ENCODE measurements at regions not wholly inside any gene's neighbourhood (a gene's known extent, or its start where the extent isn't known, plus 50 kb on each side); places are given as distances from the start of the nearest gene placed in this dataset.

- TF ChIP-seq CTCF (IDR thresholded peaks at IDR 0.05) = no peak
- TF ChIP-seq TCF7L2 (IDR thresholded peaks at IDR 0.05; ENCODE audit: low read depth, low read length) = no peak
- no peak for TF ChIP-seq REST (IDR thresholded peaks at IDR 0.05; ENCODE audit: insufficient read depth in 1 of 2, low read depth in 2 of 2, low read length in 1 of 2)
- no peak for TF ChIP-seq SIN3A (IDR thresholded peaks at IDR 0.05; ENCODE audit: borderline replicate concordance, insufficient read depth, low read depth, low read length)
- TF ChIP-seq POLR2AphosphoS5 (IDR thresholded peaks at IDR 0.05; ENCODE audit: low read depth, low read length) = no peak
- ATAC-seq = no peak
- H3K27ac ChIP-seq (ENCODE audit: low read length) = no peak overlapping the region
- no peaks in the 10 kb centered on the region for H3K27me3 ChIP-seq (ENCODE audit: control insufficient read depth, insufficient read depth, low read length)
- intact Hi-C loops (cut with micrococcal nuclease; ENCODE audit: unreplicated experiment) (no loop called here), in situ Hi-C loops (cut with HindIII; ENCODE audit: low pct_unique_long_range_greater_than_20kb, low sequenced_read_pairs) (no loop called here)
- H3K36me3 ChIP-seq (ENCODE audit: control insufficient read depth, insufficient read depth, low read length) = no peaks in the 10 kb centered on the region
- BruUV-seq (replicated peaks) = no TSS peak
- ChIA-PET CTCF (no interaction called here), POLR2A (no interaction called here)
- no peak overlapping the region for H3K4me3 ChIP-seq (ENCODE audit: low read depth in 2 of 2, low read length in 2 of 2)
- H3K9me3 ChIP-seq (ENCODE audit: control insufficient read depth, insufficient read depth, low read depth, low read length) = no peaks in the 10 kb centered on the region
- no peak for DNase-seq (ENCODE audit: low read depth, low spot score)
- no peaks in the 10 kb centered on the region for H3K4me1 ChIP-seq (ENCODE audit: control insufficient read depth, insufficient read depth, low read length)
These were observed 911.4 kb upstream of the ZEB2 start for GRCh38 chr2:145431181-145431951.

DNA sequence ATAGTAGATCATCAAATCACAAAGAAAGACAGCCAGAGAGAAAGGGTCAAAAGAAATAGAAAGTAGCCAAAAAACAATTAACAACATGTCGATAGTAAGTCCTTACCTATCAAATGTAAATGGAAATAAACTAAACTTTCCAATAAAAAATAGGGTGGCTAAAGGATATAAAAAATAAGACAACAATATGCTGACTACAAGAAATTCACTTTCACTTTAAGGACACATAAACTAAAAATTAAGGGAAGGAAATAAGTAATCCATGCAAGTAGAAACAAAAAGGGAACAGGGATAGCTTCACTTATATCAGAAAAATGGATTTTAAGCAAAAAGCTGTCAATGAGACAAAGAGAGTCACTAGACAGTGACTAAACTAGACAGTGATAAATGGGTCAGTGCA, 903.9 kb upstream of the ZEB2 start:
- Histone ChIP-seq H3K4me3 (ENCODE audit: low read depth in 2 of 2, low read length in 2 of 2) (no peak overlapping the region), H3K4me1 (ENCODE audit: control insufficient read depth, insufficient read depth, low read length) (no peaks in the 10 kb centered on the region), H3K36me3 (ENCODE audit: control insufficient read depth, insufficient read depth, low read length) (no peaks in the 10 kb centered on the region), H3K9me3 (ENCODE audit: control insufficient read depth, insufficient read depth, low read depth, low read length) (no peaks in the 10 kb centered on the region; the same call in 1 of the 2 replicates), H3K27ac (ENCODE audit: low read length) (no peak overlapping the region), H3K27me3 (ENCODE audit: control insufficient read depth, insufficient read depth, low read length) (no peaks in the 10 kb centered on the region)
- TF ChIP-seq POLR2AphosphoS5 (IDR thresholded peaks at IDR 0.05; ENCODE audit: low read depth, low read length) (no peak), CTCF (IDR thresholded peaks at IDR 0.05) (no peak), TCF7L2 (IDR thresholded peaks at IDR 0.05; ENCODE audit: low read depth, low read length) (no peak), SIN3A (IDR thresholded peaks at IDR 0.05; ENCODE audit: borderline replicate concordance, insufficient read depth, low read depth, low read length) (no peak), REST (IDR thresholded peaks at IDR 0.05; ENCODE audit: insufficient read depth in 1 of 2, low read depth in 2 of 2, low read length in 1 of 2) (no peak)
- in situ Hi-C loops (cut with HindIII; ENCODE audit: low pct_unique_long_range_greater_than_20kb, low sequenced_read_pairs) = no loop called here
- DNase-seq (ENCODE audit: low read depth, low spot score) (no peak), ATAC-seq (no peak)
- BruUV-seq (replicated peaks) = no TSS peak
- intact Hi-C loops (cut with micrococcal nuclease; ENCODE audit: unreplicated experiment) = no loop called here
- ChIA-PET POLR2A (no interaction called here), CTCF (no interaction called here)
